H1 (cell line): ENCODE measurements at regions not wholly inside any gene's neighbourhood (a gene's known extent, or its start where the extent isn't known, plus 50 kb on each side); places are given as distances from the start of the nearest gene placed in this dataset.

Experiments used
- CTCF ChIA-PET: fragments of 300-600 bp; sonication (Branson Sonifier 250); formaldehyde crosslinking; loops from one replicate; lab custom pipeline; 2021; ENCODE audit not compliant: partially characterized antibody; lab: Charles Lee
- POLR2A ChIA-PET: fragments of 300-600 bp; sonication (Branson Sonifier 250); formaldehyde crosslinking; loops from one replicate; lab custom pipeline; 2021; ENCODE audit warnings: inconsistent platforms; ENCODE audit not compliant: partially characterized antibody; lab: Charles Lee
- DNase-seq, 2 experiments: peaks; one replicate each; pipeline versions ENCODE4 v3.0.0 to v3.0.0-alpha.2; 2010 to 2022; ENCODE audit warnings: low spot score in 2 of 2, low read depth in 1 of 2, mixed read lengths in 1 of 2
- FAIRE-seq: peaks from 2 replicates; lab custom pipeline; 2011; peaks lifted over from hg19 to GRCh38; lab: Jason Lieb, UNC
- H2AFZ ChIP-seq: 2 replicates; pipeline ENCODE4 v1.8.1; 2012; ENCODE audit warnings: low read length, inconsistent platforms
- H2AK5ac ChIP-seq: 2 replicates; pipeline ENCODE4 v1.6.1; 2013; ENCODE audit warnings: low read depth, low read length
- H2BK120ac ChIP-seq: replicated peaks from 2 replicates; pipeline ENCODE3; 2013; ENCODE audit warnings: low read depth, low read length, inconsistent platforms
- H2BK12ac ChIP-seq: 2 replicates; pipeline ENCODE4 v1.6.1; 2013; ENCODE audit warnings: low read depth, low read length
- H2BK15ac ChIP-seq: 2 replicates; pipeline ENCODE4 v1.6.1; 2013; ENCODE audit warnings: low read length
- H2BK20ac ChIP-seq: 2 replicates; pipeline ENCODE4 v1.6.1; 2013; ENCODE audit warnings: low read length
- H2BK5ac ChIP-seq: 2 replicates; pipeline ENCODE4 v1.6.1; 2013; ENCODE audit warnings: low read depth, low read length
- H3K14ac ChIP-seq: 2 replicates; pipeline ENCODE4 v1.6.1; 2013; ENCODE audit warnings: inconsistent platforms; ENCODE audit not compliant: insufficient read length
- H3K18ac ChIP-seq: 2 replicates; pipeline ENCODE4 v1.6.1; 2013; ENCODE audit warnings: low read length; ENCODE audit errors: extremely low read depth
- H3K23ac ChIP-seq: 2 replicates; pipeline ENCODE4 v1.6.1; 2013; ENCODE audit warnings: inconsistent platforms; ENCODE audit not compliant: insufficient read length
- H3K23me2 ChIP-seq: 2 replicates; pipeline ENCODE4 v1.6.1; 2013; ENCODE audit warnings: low read depth, low read length
- H3K27ac ChIP-seq: 2 replicates; pipeline ENCODE4 v1.6.1; 2011; ENCODE audit warnings: low read depth, low read length, inconsistent platforms
- H3K27me3 ChIP-seq, 4 experiments: replicated peaks in 1 of 4; 1 replicate in 1 of 4; 2 replicates in 3 of 4; pipeline versions ENCODE4 v1.6.1 to v1.8.1; 2011 to 2013; ENCODE audit warnings: low read length in 3 of 4, mild to moderate bottlenecking in 3 of 4, inconsistent platforms in 2 of 4, mixed read lengths in 2 of 4, moderate library complexity in 1 of 4; ENCODE audit not compliant: control insufficient read depth in 3 of 4, insufficient read depth in 3 of 4; ENCODE audit errors: extremely low read depth in 1 of 4
- H3K36me3 ChIP-seq, 4 experiments: 2 replicates each; pipeline versions ENCODE4 v1.6.1 to v1.8.1; 2011 to 2013; ENCODE audit warnings: mild to moderate bottlenecking in 4 of 4, low read length in 3 of 4, moderate library complexity in 2 of 4, control low read depth in 1 of 4, inconsistent platforms in 1 of 4; ENCODE audit not compliant: insufficient read depth in 4 of 4, control insufficient read depth in 2 of 4
- H3K4ac ChIP-seq: replicated peaks from 2 replicates; pipeline ENCODE3; 2013; ENCODE audit warnings: low read length, low read depth, mixed read lengths, inconsistent platforms; ENCODE audit not compliant: insufficient read length
- H3K4me1 ChIP-seq, 4 experiments: replicated peaks in 1 of 4; 1 replicate in 1 of 4; 2 replicates in 3 of 4; pipeline versions ENCODE4 v1.6.1 to v1.8.1; 2011 to 2013; ENCODE audit warnings: low read length in 3 of 4, inconsistent platforms in 2 of 4, mixed read lengths in 1 of 4; ENCODE audit not compliant: insufficient read depth in 4 of 4, control insufficient read depth in 3 of 4
- H3K4me2 ChIP-seq, 2 experiments: 2 replicates each; pipeline versions ENCODE4 v1.6.1 to v1.8.1; 2011 to 2013; ENCODE audit warnings: low read depth in 2 of 2, low read length in 2 of 2, control low read depth in 1 of 2, inconsistent platforms in 1 of 2, mild to moderate bottlenecking in 1 of 2; ENCODE audit not compliant: insufficient read depth in 1 of 2
- H3K4me3 ChIP-seq, 4 experiments: fragments of 200-600, 300-600 bp in 1 of 4; sonication (generic), shearing (Covaris generic), sonication (Bioruptor Twin) in 1 of 4; 2 replicates each; pipeline versions ENCODE4 v1.5.1 to v1.8.1; 2011 to 2016; ENCODE audit warnings: low read length in 4 of 4, low read depth in 3 of 4, control low read depth in 2 of 4, inconsistent platforms in 2 of 4, mild to moderate bottlenecking in 2 of 4, mixed read lengths in 1 of 4, moderate library complexity in 1 of 4; ENCODE audit not compliant: insufficient read depth in 2 of 4; ENCODE audit errors: extremely low read depth in 1 of 4
- H3K56ac ChIP-seq: replicated peaks from 2 replicates; pipeline ENCODE3; 2013; ENCODE audit warnings: low read depth, mild to moderate bottlenecking, mixed read lengths, low read length, inconsistent platforms; ENCODE audit not compliant: insufficient read length
- H3K79me1 ChIP-seq: 2 replicates; pipeline ENCODE4 v1.6.1; 2013; ENCODE audit warnings: low read depth, low read length, control low read depth
- H3K79me2 ChIP-seq, 2 experiments: 2 replicates each; pipeline versions ENCODE4 v1.6.1 to v1.8.1; 2012 to 2013; ENCODE audit warnings: low read length in 2 of 2, mild to moderate bottlenecking in 2 of 2, inconsistent platforms in 1 of 2; ENCODE audit not compliant: insufficient read depth in 2 of 2, control insufficient read depth in 1 of 2
- H3K9ac ChIP-seq, 4 experiments: replicated peaks in 1 of 4; 1 replicate in 1 of 4; 2 replicates in 3 of 4; pipeline versions ENCODE4 v1.6.1 to v1.8.1; 2011 to 2013; ENCODE audit warnings: low read depth in 3 of 4, low read length in 3 of 4, control low read depth in 2 of 4, mild to moderate bottlenecking in 2 of 4, moderate library complexity in 2 of 4, inconsistent platforms in 1 of 4; ENCODE audit errors: extremely low read depth in 1 of 4
- H3K9me3 ChIP-seq, 2 experiments: 2 replicates each; pipeline versions ENCODE4 v1.6.1 to v1.8.1; 2012 to 2013; ENCODE audit warnings: mild to moderate bottlenecking in 2 of 2, moderate library complexity in 2 of 2, control low read depth in 1 of 2, inconsistent platforms in 1 of 2, low read depth in 1 of 2, low read length in 1 of 2, mixed read lengths in 1 of 2; ENCODE audit not compliant: insufficient read depth in 2 of 2
- H4K20me1 ChIP-seq, 2 experiments: replicated peaks in 1 of 2; 2 replicates each; pipeline versions ENCODE3 to v1.8.1; 2011 to 2013; ENCODE audit warnings: inconsistent platforms in 2 of 2, low read length in 2 of 2, mild to moderate bottlenecking in 1 of 2; ENCODE audit not compliant: insufficient read depth in 2 of 2, control insufficient read depth in 1 of 2
- H4K5ac ChIP-seq: 2 replicates; pipeline ENCODE4 v1.6.1; 2013; ENCODE audit warnings: low read length, low read depth, mixed read lengths, inconsistent platforms; ENCODE audit not compliant: insufficient read length
- H4K8ac ChIP-seq: 2 replicates; pipeline ENCODE4 v1.8.0; 2013; ENCODE audit warnings: mild to moderate bottlenecking, moderate library complexity, low read length, inconsistent platforms; ENCODE audit not compliant: insufficient read depth; ENCODE audit errors: extremely low read depth
- H4K91ac ChIP-seq: replicated peaks from 2 replicates; pipeline ENCODE3; 2013; ENCODE audit warnings: low read length, mixed read lengths, inconsistent platforms; ENCODE audit not compliant: insufficient read length
- ASH2L ChIP-seq: fragments of 200-600, 300-600 bp; sonication (generic); IDR thresholded peaks from one replicate; pipeline ENCODE4 v1.7.1; 2017; ENCODE audit warnings: low read length
- EP300 ChIP-seq, 2 experiments: IDR thresholded peaks; 1 replicate in 1 of 2; 2 replicates in 1 of 2; pipeline ENCODE4 v1.6.1; 2011 to 2012; ENCODE audit warnings: low read depth in 2 of 2, low read length in 2 of 2, mild to moderate bottlenecking in 2 of 2, borderline replicate concordance in 1 of 2, inconsistent platforms in 1 of 2, moderate library complexity in 1 of 2
- HDAC2 ChIP-seq, 2 experiments: fragments of 300-600 bp in 1 of 2; sonication (generic) in 1 of 2; IDR thresholded peaks; 2 replicates each; pipeline ENCODE4 v1.6.1; 2011 to 2012; ENCODE audit warnings: low read depth in 2 of 2, low read length in 2 of 2, mild to moderate bottlenecking in 2 of 2, moderate library complexity in 2 of 2, borderline replicate concordance in 1 of 2, inconsistent platforms in 1 of 2
- JUN ChIP-seq: IDR thresholded peaks from 2 replicates; pipeline ENCODE4 v1.6.1; 2011; ENCODE audit warnings: low read depth, mild to moderate bottlenecking, improper control_type of control experiment, low read length
- NANOG ChIP-seq: IDR thresholded peaks from 2 replicates; pipeline ENCODE4 v1.6.1; 2011; ENCODE audit warnings: low read length, low read depth, mild to moderate bottlenecking, inconsistent platforms; ENCODE audit not compliant: insufficient read depth, poor library complexity, severe bottlenecking
- POLR2AphosphoS5 ChIP-seq: IDR thresholded peaks from 2 replicates; pipeline ENCODE4 v1.6.1; 2011; ENCODE audit warnings: low read depth, low read length
- RBBP5 ChIP-seq: IDR thresholded peaks from 2 replicates; pipeline ENCODE4 v1.7.1; 2012; ENCODE audit warnings: low read depth, mild to moderate bottlenecking, inconsistent platforms, low read length, moderate library complexity, borderline replicate concordance
- RNF2 ChIP-seq: fragments of 200-900, 300-1000 bp; sonication (generic); IDR thresholded peaks from 2 replicates; pipeline ENCODE4 v1.7.1; 2016; ENCODE audit warnings: borderline replicate concordance, low read depth, mild to moderate bottlenecking, antibody characterized with exemption, low read length; ENCODE audit not compliant: poor library complexity, severe bottlenecking; ENCODE audit errors: missing control alignments
- SIN3A ChIP-seq, 2 experiments: IDR thresholded peaks in 1 of 2; conservative IDR thresholded peaks in 1 of 2; 2 replicates each; pipeline ENCODE4 v1.6.1; 2011 to 2012; ENCODE audit warnings: low read length in 2 of 2, improper control_type of control experiment in 1 of 2, low read depth in 1 of 2, mild to moderate bottlenecking in 1 of 2
- SP1 ChIP-seq: IDR thresholded peaks from 2 replicates; pipeline ENCODE4 v1.6.1; 2011; ENCODE audit warnings: low read depth, low read length
- WGBS, 2 experiments: shearing (Covaris generic) in 1 of 2; methylation state at CpG; one replicate each; pipeline versions ENCODE4 v1.1.6 to v1.1.7; 2013 to 2015; ENCODE audit warnings: low lambda C conversion rate in 2 of 2, mixed read lengths in 2 of 2, inconsistent platforms in 1 of 2, low coverage in 1 of 2, missing lambda C conversion rate in 1 of 2; ENCODE audit not compliant: insufficient replicate concordance in 2 of 2, insufficient coverage in 1 of 2, insufficient read length in 1 of 2; ENCODE audit errors: extremely low coverage in 1 of 2, missing lambda C conversion rate in 1 of 2; 5-methylcytosine and 5-hydroxymethylcytosine counted together
- TF ChIP-seq, protein P1 (sequence below), 3 experiments: IDR thresholded peaks; 1 replicate in 2 of 3; 2 replicates in 1 of 3; pipeline versions ENCODE4 v1.5.1 to v1.6.1; 2011; ENCODE audit warnings: low read length in 3 of 3, mild to moderate bottlenecking in 3 of 3, inconsistent platforms in 2 of 3, low read depth in 1 of 3, moderate library complexity in 1 of 3; ENCODE audit not compliant: insufficient read depth in 1 of 3; ENCODE audit errors: control extremely low read depth in 1 of 3

DNA sequence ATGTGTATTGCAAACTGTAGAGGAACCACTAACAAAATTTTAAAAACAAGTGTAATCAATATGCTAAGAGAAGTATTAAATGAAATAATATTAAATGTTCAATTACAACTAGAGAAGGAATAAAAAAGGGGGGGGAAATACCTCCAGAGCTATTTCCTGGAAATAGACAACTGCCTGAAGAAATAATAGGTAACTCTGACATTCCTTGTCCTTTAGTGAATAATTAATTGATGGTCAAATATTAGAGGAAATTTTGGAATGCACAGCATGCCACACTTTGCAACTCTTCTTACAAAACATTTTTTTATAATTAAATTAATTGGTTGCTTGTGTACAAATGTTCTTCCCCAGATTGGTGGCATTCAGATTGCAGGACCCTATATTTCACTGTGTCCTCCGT lies 342.6 kb upstream of the COL8A1 start:
- H4K8ac ChIP-seq, result no peak overlapping the region
- H3K27ac ChIP-seq, result no peak overlapping the region
- no peaks in the 10 kb centered on the region for H3K36me3 ChIP-seq
- 93% methylated on average over 1 of the region's 1 CpG; no CpG with 5 or more reads in 1 of the 2 experiments for WGBS, 2 experiments
- no peak for FAIRE-seq
- H2BK15ac ChIP-seq, result no peak overlapping the region
- CTCF ChIA-PET, result no interaction called here
- peaks cover 0 to 1% (median 0%) of the 10 kb centered on the region in 4 experiments; a peak in 1 of 7 replicates for H3K27me3 ChIP-seq
- H3K18ac ChIP-seq, result no peak overlapping the region
- H3K23me2 ChIP-seq, result peaks cover 3% of the 10 kb centered on the region; the same call in 1 of the 2 replicates
- no peak overlapping the region for H4K5ac ChIP-seq
- no peak overlapping the region for H4K91ac ChIP-seq
- no peaks in the 10 kb centered on the region for H3K79me2 ChIP-seq
- H3K14ac ChIP-seq, result no peak overlapping the region
- H3K79me1 ChIP-seq, result no peaks in the 10 kb centered on the region
- no peak overlapping the region for H2BK12ac ChIP-seq
- POLR2A ChIA-PET, result no interaction called here
- H3K4me2 ChIP-seq, result no peak overlapping the region
- no peak overlapping the region for H3K23ac ChIP-seq
- no peak overlapping the region for H3K4me3 ChIP-seq
- H2AK5ac ChIP-seq, result no peak overlapping the region
- H3K4ac ChIP-seq, result no peak overlapping the region
- H3K9ac ChIP-seq, result no peak overlapping the region
- no peak overlapping the region for H2BK20ac ChIP-seq
- no peak overlapping the region for H2BK5ac ChIP-seq
- DNase-seq, result no peak
- H3K56ac ChIP-seq, result no peak overlapping the region
- no peak overlapping the region for H2AFZ ChIP-seq
- peaks cover 0 to 8% (median 5%) of the 10 kb centered on the region in 4 experiments; a peak in 4 of 7 replicates for H3K4me1 ChIP-seq
- no peaks in the 10 kb centered on the region for H3K9me3 ChIP-seq
- no peaks in the 10 kb centered on the region for H4K20me1 ChIP-seq
- H2BK120ac ChIP-seq, result no peak overlapping the region
- no peak for TF ChIP-seq POLR2AphosphoS5
- TF ChIP-seq RNF2, result no peak
- no peak for TF ChIP-seq RBBP5
- no peak for TF ChIP-seq SIN3A (conservative IDR thresholded peaks at IDR 0.05 in 1 of 2, IDR thresholded peaks at IDR 0.05 in 1 of 2; ENCODE audit: low read depth in 1 of 2, low read length in 2 of 2)
- no peak for TF ChIP-seq NANOG
- TF ChIP-seq, protein P1, sequence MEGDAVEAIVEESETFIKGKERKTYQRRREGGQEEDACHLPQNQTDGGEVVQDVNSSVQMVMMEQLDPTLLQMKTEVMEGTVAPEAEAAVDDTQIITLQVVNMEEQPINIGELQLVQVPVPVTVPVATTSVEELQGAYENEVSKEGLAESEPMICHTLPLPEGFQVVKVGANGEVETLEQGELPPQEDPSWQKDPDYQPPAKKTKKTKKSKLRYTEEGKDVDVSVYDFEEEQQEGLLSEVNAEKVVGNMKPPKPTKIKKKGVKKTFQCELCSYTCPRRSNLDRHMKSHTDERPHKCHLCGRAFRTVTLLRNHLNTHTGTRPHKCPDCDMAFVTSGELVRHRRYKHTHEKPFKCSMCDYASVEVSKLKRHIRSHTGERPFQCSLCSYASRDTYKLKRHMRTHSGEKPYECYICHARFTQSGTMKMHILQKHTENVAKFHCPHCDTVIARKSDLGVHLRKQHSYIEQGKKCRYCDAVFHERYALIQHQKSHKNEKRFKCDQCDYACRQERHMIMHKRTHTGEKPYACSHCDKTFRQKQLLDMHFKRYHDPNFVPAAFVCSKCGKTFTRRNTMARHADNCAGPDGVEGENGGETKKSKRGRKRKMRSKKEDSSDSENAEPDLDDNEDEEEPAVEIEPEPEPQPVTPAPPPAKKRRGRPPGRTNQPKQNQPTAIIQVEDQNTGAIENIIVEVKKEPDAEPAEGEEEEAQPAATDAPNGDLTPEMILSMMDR (IDR thresholded peaks at IDR 0.05; ENCODE audit: control extremely low read depth in 1 of 3, insufficient read depth in 1 of 3, low read depth in 1 of 3, low read length in 3 of 3), result no peak
- TF ChIP-seq ASH2L, result no peak
- no peak for TF ChIP-seq SP1
- no peak for TF ChIP-seq EP300 (IDR thresholded peaks at IDR 0.05; ENCODE audit: borderline replicate concordance in 1 of 2, low read depth in 2 of 2, low read length in 2 of 2)
- no peak for TF ChIP-seq JUN
- no peak for TF ChIP-seq HDAC2 (IDR thresholded peaks at IDR 0.05; ENCODE audit: borderline replicate concordance in 1 of 2, low read depth in 2 of 2, low read length in 2 of 2)
